GM12878 (cell line): ENCODE measurements at regions not wholly inside any gene's neighbourhood (a gene's known extent, or its start where the extent isn't known, plus 50 kb on each side); places are given as distances from the start of the nearest gene placed in this dataset.

Experiments used
- ATAC-seq: fragments of 200-7000 bp; cut with Tn5 transposase; 3 replicates; pipeline ENCODE4 v1.9.1; 2020; ENCODE audit warnings: mild to moderate bottlenecking, moderate library complexity
- BruUV-seq: library from RNA; stranded (reverse); fragments of 400-500 nt; replicated peaks from 2 replicates; lab custom pipeline; 2021; lab: Mats Ljungman, UMichigan
- CTCF ChIA-PET: fragments of 300-600 bp; sonication (Branson Sonifier 250); formaldehyde crosslinking; extraction: SDS; loops from one replicate; lab custom pipeline; 2021; ENCODE audit warnings: inconsistent platforms; lab: Yijun Ruan, JAX
- POLR2A ChIA-PET: fragments of 350-600 bp; formaldehyde crosslinking; extraction: SDS; loops from one replicate; lab custom pipeline; 2021; ENCODE audit warnings: inconsistent platforms; lab: Charles Lee
- RAD21 ChIA-PET: fragments of 300-600 bp; sonication (Branson Sonifier 250); formaldehyde crosslinking; loops from one replicate; lab custom pipeline; 2023; ENCODE audit warnings: antibody characterized with exemption; ENCODE audit not compliant: unreplicated experiment; lab: Charles Lee
- SMC1A ChIA-PET: fragments of 300-600 bp; sonication (Branson Sonifier 250); formaldehyde crosslinking; loops from one replicate; lab custom pipeline; 2023; ENCODE audit not compliant: unreplicated experiment, uncharacterized antibody; lab: Charles Lee
- DNase-seq: peaks from one replicate; pipeline ENCODE4 v3.0.0-alpha.2; 2011; ENCODE audit warnings: low read depth, low spot score
- FAIRE-seq: peaks from 3 replicates; lab custom pipeline; 2011; peaks lifted over from hg19 to GRCh38; lab: Jason Lieb, UNC
- H2AFZ ChIP-seq: 2 replicates; pipeline ENCODE4 v1.6.0; 2011; ENCODE audit warnings: low read depth, low read length, control low read depth; ENCODE audit not compliant: control insufficient read depth
- H3K27ac ChIP-seq: 2 replicates; pipeline ENCODE4 v1.5.1; 2011; ENCODE audit warnings: control low read depth; ENCODE audit not compliant: control insufficient read depth, insufficient read depth
- H3K27me3 ChIP-seq, 2 experiments: replicated peaks in 1 of 2; 2 replicates each; pipeline versions ENCODE4 v1.6.0 to v1.6.1; 2011; ENCODE audit warnings: low read length in 1 of 2; ENCODE audit not compliant: control insufficient read depth in 2 of 2, insufficient read depth in 2 of 2
- H3K36me3 ChIP-seq, 2 experiments: 2 replicates each; pipeline ENCODE4 v1.5.1; 2011; ENCODE audit warnings: low read length in 1 of 2; ENCODE audit not compliant: control insufficient read depth in 2 of 2, insufficient read depth in 2 of 2
- H3K4me1 ChIP-seq: 2 replicates; pipeline ENCODE4 v1.6.1; 2011; ENCODE audit warnings: mild to moderate bottlenecking, low read length, moderate library complexity, mixed read lengths; ENCODE audit not compliant: control insufficient read depth, insufficient read depth
- H3K4me2 ChIP-seq: 2 replicates; pipeline ENCODE4 v1.6.0; 2011; ENCODE audit warnings: control low read depth; ENCODE audit not compliant: control insufficient read depth, insufficient read depth
- H3K4me3 ChIP-seq: fragments of 200-600 bp; sonication (generic); 2 replicates; pipeline ENCODE4 v1.5.1; 2016
- H3K79me2 ChIP-seq: 2 replicates; pipeline ENCODE4 v1.6.0; 2011; ENCODE audit warnings: low read length; ENCODE audit not compliant: control insufficient read depth, insufficient read depth
- H3K9ac ChIP-seq: 2 replicates; pipeline ENCODE4 v1.8.0; 2011; ENCODE audit warnings: low read length, control low read depth, mixed read lengths; ENCODE audit not compliant: control insufficient read depth, insufficient read depth
- H3K9me3 ChIP-seq: replicated peaks from 3 replicates; pipeline ENCODE4 v1.5.1; 2011; ENCODE audit warnings: mild to moderate bottlenecking, low read length; ENCODE audit not compliant: control insufficient read depth, insufficient read depth
- H4K20me1 ChIP-seq: 2 replicates; pipeline ENCODE4 v1.6.0; 2011; ENCODE audit not compliant: control insufficient read depth, insufficient read depth
- ATF7 ChIP-seq: fragments of 450-650 bp; IDR thresholded peaks from 2 replicates; pipeline ENCODE4 v1.6.1; 2016; ENCODE audit warnings: low read depth, mild to moderate bottlenecking
- BCLAF1 ChIP-seq: fragments of 450-650 bp; IDR thresholded peaks from 2 replicates; pipeline ENCODE4 v1.6.1; 2017; ENCODE audit warnings: antibody characterized with exemption, mild to moderate bottlenecking, moderate library complexity
- BMI1 ChIP-seq: fragments of 450-650 bp; IDR thresholded peaks from 2 replicates; pipeline ENCODE4 v1.6.1; 2016; ENCODE audit warnings: mild to moderate bottlenecking, moderate library complexity, borderline replicate concordance
- GABPA ChIP-seq: IDR thresholded peaks from 2 replicates; pipeline ENCODE4 v1.6.1; 2014; ENCODE audit warnings: antibody characterized with exemption, low read depth, mild to moderate bottlenecking, inconsistent platforms
- HCFC1 ChIP-seq: fragments of 150-350 bp; IDR thresholded peaks from 2 replicates; pipeline ENCODE4 v1.6.1; 2014; ENCODE audit warnings: low read length
- JUNB ChIP-seq: IDR thresholded peaks from 2 replicates; pipeline ENCODE4 v1.6.1; 2016; ENCODE audit warnings: antibody characterized with exemption, mild to moderate bottlenecking
- MYC ChIP-seq: IDR thresholded peaks from 2 replicates; pipeline ENCODE4 v1.6.1; 2011; ENCODE audit warnings: mild to moderate bottlenecking, low read length, moderate library complexity, inconsistent platforms; ENCODE audit not compliant: insufficient read depth, insufficient replicate concordance, insufficient read length, severe bottlenecking
- NR2C2 ChIP-seq: IDR thresholded peaks from 2 replicates; pipeline ENCODE4 v1.6.1; 2011; ENCODE audit warnings: borderline replicate concordance, low read depth; ENCODE audit not compliant: control insufficient read depth, insufficient read length
- RFX5 ChIP-seq: IDR thresholded peaks from 2 replicates; pipeline ENCODE4 v1.6.1; 2011; ENCODE audit warnings: low read depth, low read length, improper control_type of control experiment
- SMAD1 ChIP-seq: fragments of 450-650 bp; IDR thresholded peaks from 2 replicates; pipeline ENCODE4 v1.6.1; 2018; ENCODE audit warnings: mild to moderate bottlenecking, low read depth; ENCODE audit not compliant: partially characterized antibody
- SMAD5 ChIP-seq: IDR thresholded peaks from 2 replicates; pipeline ENCODE4 v1.6.1; 2016; ENCODE audit warnings: antibody characterized with exemption, low read depth
- TCF7 ChIP-seq: IDR thresholded peaks from 2 replicates; pipeline ENCODE4 v1.6.1; 2014; ENCODE audit warnings: antibody characterized with exemption, borderline replicate concordance
- WGBS: methylation state at CpG from one replicate; pipeline ENCODE4 v1.1.6; 2016; ENCODE audit warnings: low lambda C conversion rate; ENCODE audit not compliant: insufficient replicate concordance, insufficient coverage; ENCODE audit errors: missing lambda C conversion rate; 5-methylcytosine and 5-hydroxymethylcytosine counted together
- in situ Hi-C: fragments of 300-500 bp; cut with MboI; formaldehyde crosslinking; loops from 9 replicates; pipeline ENCODE4 v1.14.3; 2018; ENCODE audit warnings: mixed read lengths
- intact Hi-C: fragments of 100-400 bp; cut with micrococcal nuclease; formaldehyde crosslinking; loops from one replicate; pipeline ENCODE4 v1.14.2; 2022; ENCODE audit not compliant: unreplicated experiment
- TF ChIP-seq, protein P1 (sequence below): IDR thresholded peaks from 2 replicates; pipeline ENCODE4 v1.6.1; 2012; ENCODE audit warnings: low read length, inconsistent platforms

GRCh38 chr2:61649021-61649420, 110.9 kb upstream of the XPO1 start (continued):
- TF ChIP-seq, protein P1, sequence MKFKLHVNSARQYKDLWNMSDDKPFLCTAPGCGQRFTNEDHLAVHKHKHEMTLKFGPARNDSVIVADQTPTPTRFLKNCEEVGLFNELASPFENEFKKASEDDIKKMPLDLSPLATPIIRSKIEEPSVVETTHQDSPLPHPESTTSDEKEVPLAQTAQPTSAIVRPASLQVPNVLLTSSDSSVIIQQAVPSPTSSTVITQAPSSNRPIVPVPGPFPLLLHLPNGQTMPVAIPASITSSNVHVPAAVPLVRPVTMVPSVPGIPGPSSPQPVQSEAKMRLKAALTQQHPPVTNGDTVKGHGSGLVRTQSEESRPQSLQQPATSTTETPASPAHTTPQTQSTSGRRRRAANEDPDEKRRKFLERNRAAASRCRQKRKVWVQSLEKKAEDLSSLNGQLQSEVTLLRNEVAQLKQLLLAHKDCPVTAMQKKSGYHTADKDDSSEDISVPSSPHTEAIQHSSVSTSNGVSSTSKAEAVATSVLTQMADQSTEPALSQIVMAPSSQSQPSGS = no peak

- Histone ChIP-seq H2AFZ (no peak overlapping the region), H3K27me3 (no peaks in the 10 kb centered on the region), H3K4me3 (no peak overlapping the region), H3K27ac (no peak overlapping the region), H3K4me2 (no peak overlapping the region), H3K79me2 (no peaks in the 10 kb centered on the region), H3K9me3 (0 out of 3 replicates have a peak, but pooled peaks cover 2% of the 10 kb centered on the region), H3K9ac (no peak overlapping the region), H4K20me1 (no peaks in the 10 kb centered on the region), H3K36me3 (no peaks in the 10 kb centered on the region), H3K4me1 (no peaks in the 10 kb centered on the region)
- ChIA-PET POLR2A (no interaction called here), CTCF (interaction anchor here (0.7 kb wide), 1 partner anchor 454 kb away, joined by 3 read pairs; no protein-coding TSS in a partner anchor), RAD21 (no interaction called here), SMC1A (no interaction called here)
- BruUV-seq = no TSS peak
- ATAC-seq = no peak
- no peak for DNase-seq
- no peak for FAIRE-seq
- TF ChIP-seq BMI1 = no peak
- WGBS = 63% methylated on average over 5 of the region's 5 CpGs
- in situ Hi-C loops = no loop called here
- intact Hi-C loops = no loop called here
Measured at GRCh38 chr2:61647044-61647443, 108.9 kb upstream of the XPO1 start.

GRCh38 chr2:61645911-61646310, 107.8 kb upstream of the XPO1 start:
- H3K9ac ChIP-seq = no peak overlapping the region
- no TSS peak for BruUV-seq
- ATAC-seq (no peak), FAIRE-seq (no peak), DNase-seq (no peak)
- ChIA-PET SMC1A (interaction anchor here (1.7 kb wide), 1 partner anchor 9 kb away, joined by 4 read pairs; no protein-coding TSS in a partner anchor), POLR2A (interaction anchor here (0.5 kb wide), 1 partner anchor 272 kb away, joined by 3 read pairs; no protein-coding TSS in a partner anchor), RAD21 (no interaction called here), CTCF (interaction anchor here (0.6 to 1.0 kb wide), 2 partner anchors 9 to 105 kb away, joined by 3 to 5 read pairs; no protein-coding TSS in a partner anchor)
- 3% methylated on average over 1 of the region's 1 CpG for WGBS
- no peaks in the 10 kb centered on the region for H3K36me3 ChIP-seq
- H3K4me2 ChIP-seq = no peak overlapping the region
- H3K79me2 ChIP-seq = no peaks in the 10 kb centered on the region
- intact Hi-C loops = no loop called here
- in situ Hi-C loops = no loop called here
- no peaks in the 10 kb centered on the region for H4K20me1 ChIP-seq
- H3K9me3 ChIP-seq = 0 out of 3 replicates have a peak, but pooled peaks cover 2% of the 10 kb centered on the region
- H3K27ac ChIP-seq = no peak overlapping the region
- H3K27me3 ChIP-seq = no peaks in the 10 kb centered on the region
- H3K4me1 ChIP-seq = no peaks in the 10 kb centered on the region
- H2AFZ ChIP-seq = no peak overlapping the region
- no peak overlapping the region for H3K4me3 ChIP-seq
- TF ChIP-seq HCFC1 (no peak), RFX5 (no peak), SMAD1 (no peak), TCF7 (no peak), MYC (no peak), SMAD5 (no peak), GABPA (no peak), JUNB (no peak), NR2C2 (no peak), BCLAF1 (no peak), ATF7 (no peak)
